Stimulated activated CD8-positive, alpha-beta memory T cell treated with anti-CD3 and anti-CD28 coated beads, Interleukin-12 subunit alpha, Interleukin-12 subunit beta, amount 100 ng/mL, for 24 hours (primary cell): ENCODE measurements at regions not wholly inside any gene's neighbourhood (a gene's known extent, or its start where the extent isn't known, plus 50 kb on each side); places are given as distances from the start of the nearest gene placed in this dataset.
"Not testable (repeated sequence)": the region's sequence is repeated elsewhere in the genome, so short reads cannot be mapped to it uniquely, and the experiment has no call there.

ENCODE experiments used
- DNase-seq: peaks from one replicate; pipeline ENCODE4 v3.0.0-alpha.2; 2020; ENCODE audit errors: extremely low read depth

DNA sequence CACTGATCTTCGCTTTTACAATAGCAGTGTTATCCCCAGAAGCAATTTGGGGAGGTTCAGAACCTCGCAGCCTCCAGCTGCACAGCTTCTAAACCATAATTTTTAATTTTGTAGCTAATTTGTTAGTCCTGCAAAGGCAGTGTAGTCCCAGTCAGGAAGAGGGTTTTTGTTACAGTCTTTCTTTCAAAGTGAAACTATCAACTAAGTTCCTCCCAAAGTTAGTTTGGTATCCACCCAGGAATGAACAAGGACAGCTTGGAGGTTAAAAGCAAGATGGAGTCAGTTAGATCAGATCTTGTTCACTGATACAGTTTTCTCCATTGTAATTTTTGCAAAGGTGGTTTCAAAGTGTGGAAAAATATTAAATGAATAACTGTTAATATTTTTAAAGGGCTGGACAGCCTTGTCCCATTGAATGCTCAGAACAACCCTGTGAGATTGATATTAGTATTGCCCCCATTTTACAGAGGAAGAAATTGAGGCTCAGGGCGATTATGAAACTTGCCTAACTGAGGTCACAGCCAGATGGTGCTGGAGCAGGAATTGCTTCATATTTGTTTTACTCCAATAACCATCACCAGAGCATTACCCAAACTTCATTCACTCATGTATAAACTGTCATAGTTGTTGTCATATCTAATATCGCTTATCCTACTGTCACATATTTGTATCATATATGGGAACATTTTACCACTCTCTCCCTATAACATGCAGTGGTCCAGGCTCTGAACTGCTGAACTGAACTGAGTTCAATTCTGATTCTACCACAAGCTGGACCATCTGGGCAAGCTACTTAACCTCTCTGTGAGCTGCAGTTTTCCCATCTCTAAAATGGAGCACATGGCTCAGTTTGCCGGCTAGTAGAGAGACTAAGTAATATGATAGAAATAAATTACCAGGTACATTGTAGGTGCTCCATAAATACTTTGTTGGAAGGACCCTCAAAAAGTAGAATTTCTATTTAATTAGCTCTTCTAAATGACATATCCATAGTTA is 213.8 kb downstream of the BCAS1 start:
- no peak for DNase-seq

DNA sequence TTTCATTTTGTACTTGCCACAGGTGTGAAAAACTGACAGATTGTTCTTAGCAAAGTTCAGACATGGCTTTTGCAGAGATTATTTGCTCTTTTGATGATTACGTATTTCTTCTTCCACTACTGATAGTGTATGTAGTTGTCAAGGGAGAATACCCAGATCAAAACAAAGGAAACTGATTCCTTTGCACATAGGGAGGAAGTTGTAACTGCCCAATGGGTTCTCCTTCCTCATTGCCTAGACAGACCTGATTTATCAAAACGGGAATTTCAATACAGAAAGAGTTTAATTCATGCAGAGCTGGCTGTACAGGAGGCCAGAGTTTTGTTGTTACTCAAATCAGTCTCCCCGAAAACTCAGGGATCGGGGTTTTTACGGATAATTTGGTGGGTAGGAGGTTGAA is 214.7 kb downstream of the BCAS1 start:
- no peak for DNase-seq

- not testable (repeated sequence) for DNase-seq
Observed at GRCh38 chr20:53854609-53854926, 215.8 kb downstream of the BCAS1 start.

- DNase-seq: no peak
Observed at GRCh38 chr20:53853111-53853713, 217.2 kb downstream of the BCAS1 start.

- no peak for DNase-seq
Observed at GRCh38 chr20:53852691-53853090, 217.7 kb downstream of the BCAS1 start.

- DNase-seq: no peak
Observed at GRCh38 chr20:53852014-53852413, 218.4 kb downstream of the BCAS1 start.

DNA sequence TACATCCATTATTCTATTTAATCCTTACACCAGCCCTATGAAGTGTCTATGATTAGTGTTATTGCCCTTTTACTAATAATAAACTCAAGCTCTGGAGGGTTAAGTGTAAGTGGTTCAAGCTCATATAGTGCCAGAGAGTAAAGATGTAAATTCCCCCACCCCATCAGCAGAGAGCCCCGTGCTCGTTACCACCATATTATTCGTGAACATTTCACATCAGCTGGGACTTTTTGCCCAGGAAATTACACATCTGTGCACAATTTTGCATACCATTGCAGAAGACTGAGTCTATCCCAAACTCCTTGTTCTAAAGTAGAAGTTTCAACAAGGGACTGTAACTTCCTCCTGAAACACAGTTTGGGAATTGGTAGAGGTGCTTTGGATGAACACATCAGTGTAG is 220.1 kb downstream of the BCAS1 start:
- DNase-seq: no peak

DNA sequence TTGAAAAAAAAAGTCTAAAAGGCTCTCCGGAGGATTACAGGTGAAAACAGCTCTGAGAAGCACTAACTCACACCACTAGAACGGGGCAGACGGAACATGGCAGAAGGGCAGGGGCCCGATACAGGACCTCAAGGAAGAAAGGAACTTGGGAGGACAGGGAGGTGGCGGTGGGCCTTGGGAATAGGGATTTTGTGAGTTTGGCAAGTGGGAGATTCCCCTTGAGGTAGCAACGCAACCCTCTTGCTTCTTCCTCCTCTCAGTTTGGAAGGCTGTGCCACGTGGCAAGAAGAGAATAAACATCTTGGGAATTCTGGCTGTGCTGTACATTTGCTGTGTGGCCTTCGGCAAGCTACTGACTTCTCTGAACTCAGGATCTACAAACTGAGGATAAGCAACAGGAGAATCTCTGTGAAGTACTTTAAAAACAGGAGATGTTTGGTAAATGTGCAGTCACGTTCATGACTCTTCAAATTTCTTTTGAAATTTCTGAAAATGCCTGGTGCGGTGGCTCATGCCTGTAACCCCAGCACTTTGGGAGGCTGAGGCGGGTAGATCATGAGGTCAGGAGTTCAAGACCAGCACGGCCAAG is 220.8 kb downstream of the BCAS1 start:
- DNase-seq: no peak

- no peak for DNase-seq
Observed at GRCh38 chr20:53848304-53848703, 222.1 kb downstream of the BCAS1 start.

GRCh38 chr20:53847837-53848170 is 222.6 kb downstream of the BCAS1 start:
- no peak for DNase-seq

DNA sequence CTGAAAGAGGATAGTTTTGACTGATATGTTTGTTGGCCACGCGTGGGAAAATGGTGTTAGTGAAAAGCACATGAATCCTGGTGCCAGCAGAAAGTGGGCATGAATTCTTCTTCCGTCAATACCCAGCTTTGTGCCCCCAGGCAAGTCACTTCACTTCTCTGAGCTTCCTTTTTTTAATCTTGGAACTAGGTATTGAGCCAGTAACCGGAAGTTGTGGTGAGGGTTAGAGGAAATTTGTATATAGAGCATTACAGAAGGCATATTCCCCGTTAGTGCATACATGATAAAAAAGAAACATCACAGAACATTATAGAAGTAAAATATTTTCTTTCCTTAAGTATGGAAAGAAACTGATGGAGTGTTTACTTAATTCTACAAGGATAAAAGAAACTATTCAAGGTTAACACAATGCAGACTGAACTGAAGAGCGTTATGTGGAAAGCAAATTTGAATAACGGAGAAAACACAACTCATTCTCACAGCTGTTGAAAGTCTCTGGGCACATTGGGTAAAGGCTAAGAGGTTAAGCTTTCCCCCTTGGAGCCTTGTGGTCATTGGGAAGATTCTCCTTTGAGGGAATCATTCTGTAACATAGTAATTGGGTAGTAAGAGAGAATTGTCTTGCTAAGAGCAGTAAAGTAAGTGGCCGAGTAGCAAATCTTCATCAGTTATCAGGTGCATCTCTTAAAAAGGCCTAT is 223.1 kb downstream of the BCAS1 start:
- DNase-seq: no peak

- DNase-seq: no peak
Observed at GRCh38 chr20:53846640-53847039, 223.8 kb downstream of the BCAS1 start.

DNA sequence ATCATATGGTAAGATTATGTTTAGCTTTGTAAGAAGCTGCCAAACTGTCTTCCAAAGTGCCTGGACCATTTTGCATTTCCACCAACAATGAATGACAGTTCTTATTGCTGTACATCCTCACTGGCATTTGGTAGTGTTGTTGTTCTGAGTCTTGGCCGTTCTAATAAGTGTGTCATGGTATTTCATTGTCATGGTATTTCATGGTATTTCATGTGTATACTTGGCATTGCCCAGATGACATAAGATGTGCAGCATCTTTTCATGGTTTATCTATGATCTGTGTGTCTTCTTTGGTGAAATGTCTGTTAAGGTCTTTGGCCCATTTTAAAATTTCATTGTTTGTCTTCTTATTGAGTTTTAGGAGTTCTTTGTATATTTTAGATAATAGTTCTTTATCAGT is 224.4 kb downstream of the BCAS1 start:
- no peak for DNase-seq

DNA sequence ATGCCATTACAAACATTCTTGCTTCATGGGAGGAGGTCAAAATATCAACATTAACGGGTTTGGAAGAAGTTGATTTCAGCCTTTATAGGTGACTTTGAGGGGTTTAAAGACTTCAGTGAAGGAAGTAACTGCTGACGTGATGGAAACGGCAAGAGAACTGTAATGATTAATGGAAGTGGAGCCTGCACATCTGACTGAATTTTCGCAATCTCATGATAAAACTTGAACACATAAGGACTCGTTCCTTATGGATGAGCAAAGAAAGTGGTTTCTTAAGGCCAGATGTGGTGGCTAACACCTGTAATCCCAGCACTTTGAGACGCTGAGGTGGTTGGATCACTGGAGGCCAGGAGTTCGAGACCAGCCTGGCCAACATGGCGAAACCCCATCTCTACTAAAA is 226.1 kb downstream of the BCAS1 start:
- no peak for DNase-seq

DNA sequence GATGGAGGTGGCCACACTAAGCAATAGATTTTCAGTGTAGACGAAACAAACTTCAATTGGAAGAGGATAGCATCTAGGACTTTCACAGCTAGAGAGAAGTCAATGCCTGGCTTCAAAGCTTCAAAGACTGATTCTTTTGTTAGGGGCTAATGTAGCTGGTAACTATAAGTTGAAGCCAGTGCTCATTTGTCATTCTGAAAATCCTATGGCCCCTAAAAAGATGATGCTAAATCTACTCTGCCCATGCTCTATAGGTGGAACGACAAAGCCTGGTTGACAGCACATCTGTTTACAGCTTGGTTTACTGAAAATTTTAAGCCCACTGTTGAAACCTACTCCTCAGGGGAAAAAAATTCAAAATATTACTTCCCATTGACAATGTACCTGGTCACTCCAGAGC is 226.7 kb downstream of the BCAS1 start:
- DNase-seq: no peak

GRCh38 chr20:53842301-53843099 is 227.9 kb downstream of the BCAS1 start:
- no peak for DNase-seq

GRCh38 chr20:53841741-53842140 is 228.7 kb downstream of the BCAS1 start:
- no peak for DNase-seq

DNA sequence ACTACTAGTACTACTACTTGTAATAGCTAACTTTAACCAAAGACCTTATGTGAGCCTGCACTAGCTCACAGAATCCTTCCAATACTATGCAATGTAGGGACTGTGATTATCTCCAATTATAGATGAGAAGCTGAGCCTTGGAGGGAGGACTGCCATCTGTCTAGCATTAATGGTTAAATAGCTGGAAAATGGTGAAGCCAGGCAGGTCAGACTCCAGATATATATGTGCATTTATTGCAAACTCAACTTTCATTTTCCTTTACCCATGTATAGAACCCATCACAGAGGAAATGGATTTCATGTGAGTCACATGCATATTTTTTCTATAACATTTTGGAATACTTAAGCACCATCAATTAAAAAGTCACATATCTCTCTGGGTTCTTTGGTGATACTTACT is 229.9 kb downstream of the BCAS1 start:
- DNase-seq: no peak

- DNase-seq: no peak
Observed at GRCh38 chr20:53839423-53840176, 230.8 kb downstream of the BCAS1 start.

DNA sequence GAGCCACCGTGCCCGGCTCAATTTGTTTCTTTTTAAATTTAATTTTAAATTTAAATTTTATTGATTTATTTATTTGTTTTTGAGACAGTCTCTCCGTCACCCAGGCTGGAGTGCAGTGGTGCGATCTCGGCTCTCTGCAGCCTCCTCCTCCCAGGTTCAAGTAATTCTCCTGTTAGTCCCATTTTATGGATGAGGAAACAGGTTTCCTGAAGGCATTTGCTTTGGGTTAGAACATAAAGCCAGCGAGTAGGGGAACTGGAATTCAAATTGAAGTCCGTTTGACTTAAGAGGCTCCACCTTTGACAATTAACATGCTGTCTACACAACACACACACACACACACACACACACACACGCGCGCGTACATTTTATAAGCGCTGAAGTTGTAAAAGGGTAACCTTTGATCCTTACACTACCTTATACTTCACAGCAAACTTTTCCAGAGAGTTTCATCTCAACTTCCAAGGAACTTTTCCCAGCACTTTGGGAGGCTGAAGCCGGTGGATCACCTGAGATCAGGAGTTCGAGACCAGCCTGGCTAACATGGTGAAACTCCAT is 232.0 kb downstream of the BCAS1 start:
- DNase-seq: no peak
